ENCODE measurements at regions not wholly inside any gene's neighbourhood (a gene's known extent, or its start where the extent isn't known, plus 50 kb on each side); places are given as distances from the start of the nearest gene placed in this dataset.

DNA sequence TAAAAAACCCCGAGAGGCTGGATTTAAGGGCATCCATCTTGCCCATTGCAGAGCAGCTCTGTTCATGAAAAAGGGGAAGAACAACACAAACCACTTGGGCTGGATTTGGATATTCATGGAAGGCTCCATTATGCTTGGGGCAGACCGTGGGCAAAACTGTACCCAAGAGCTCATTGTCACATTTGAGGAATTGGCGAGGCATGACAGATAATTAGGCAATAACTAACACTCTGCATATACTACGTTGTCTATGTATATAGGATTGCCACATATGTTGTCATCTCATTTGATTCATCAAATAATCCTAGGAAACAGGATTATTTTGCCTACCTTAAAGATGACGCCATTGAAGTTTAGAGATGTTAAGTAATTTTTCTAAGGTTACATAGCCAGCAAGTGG, 255.4 kb downstream of the SMARCA2 start:
- in situ Hi-C loops (cut with HindIII; ENCODE audit: low pct_unique_long_range_greater_than_20kb, low sequenced_read_pairs) (no loop called here), intact Hi-C loops (cut with micrococcal nuclease; ENCODE audit: unreplicated experiment) (no loop called here)
- BruUV-seq (replicated peaks) = no TSS peak
- ChIA-PET CTCF (no interaction called here), POLR2A (no interaction called here)
- TF ChIP-seq, protein P1, sequence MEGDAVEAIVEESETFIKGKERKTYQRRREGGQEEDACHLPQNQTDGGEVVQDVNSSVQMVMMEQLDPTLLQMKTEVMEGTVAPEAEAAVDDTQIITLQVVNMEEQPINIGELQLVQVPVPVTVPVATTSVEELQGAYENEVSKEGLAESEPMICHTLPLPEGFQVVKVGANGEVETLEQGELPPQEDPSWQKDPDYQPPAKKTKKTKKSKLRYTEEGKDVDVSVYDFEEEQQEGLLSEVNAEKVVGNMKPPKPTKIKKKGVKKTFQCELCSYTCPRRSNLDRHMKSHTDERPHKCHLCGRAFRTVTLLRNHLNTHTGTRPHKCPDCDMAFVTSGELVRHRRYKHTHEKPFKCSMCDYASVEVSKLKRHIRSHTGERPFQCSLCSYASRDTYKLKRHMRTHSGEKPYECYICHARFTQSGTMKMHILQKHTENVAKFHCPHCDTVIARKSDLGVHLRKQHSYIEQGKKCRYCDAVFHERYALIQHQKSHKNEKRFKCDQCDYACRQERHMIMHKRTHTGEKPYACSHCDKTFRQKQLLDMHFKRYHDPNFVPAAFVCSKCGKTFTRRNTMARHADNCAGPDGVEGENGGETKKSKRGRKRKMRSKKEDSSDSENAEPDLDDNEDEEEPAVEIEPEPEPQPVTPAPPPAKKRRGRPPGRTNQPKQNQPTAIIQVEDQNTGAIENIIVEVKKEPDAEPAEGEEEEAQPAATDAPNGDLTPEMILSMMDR (IDR thresholded peaks at IDR 0.05) = no peak
- TF ChIP-seq POLR2AphosphoS5 (IDR thresholded peaks at IDR 0.05; ENCODE audit: low read depth, low read length) (no peak), TCF7L2 (IDR thresholded peaks at IDR 0.05; ENCODE audit: low read depth, low read length) (no peak), SIN3A (IDR thresholded peaks at IDR 0.05; ENCODE audit: borderline replicate concordance, insufficient read depth, low read depth, low read length) (no peak)
- TF ChIP-seq, protein P2, sequence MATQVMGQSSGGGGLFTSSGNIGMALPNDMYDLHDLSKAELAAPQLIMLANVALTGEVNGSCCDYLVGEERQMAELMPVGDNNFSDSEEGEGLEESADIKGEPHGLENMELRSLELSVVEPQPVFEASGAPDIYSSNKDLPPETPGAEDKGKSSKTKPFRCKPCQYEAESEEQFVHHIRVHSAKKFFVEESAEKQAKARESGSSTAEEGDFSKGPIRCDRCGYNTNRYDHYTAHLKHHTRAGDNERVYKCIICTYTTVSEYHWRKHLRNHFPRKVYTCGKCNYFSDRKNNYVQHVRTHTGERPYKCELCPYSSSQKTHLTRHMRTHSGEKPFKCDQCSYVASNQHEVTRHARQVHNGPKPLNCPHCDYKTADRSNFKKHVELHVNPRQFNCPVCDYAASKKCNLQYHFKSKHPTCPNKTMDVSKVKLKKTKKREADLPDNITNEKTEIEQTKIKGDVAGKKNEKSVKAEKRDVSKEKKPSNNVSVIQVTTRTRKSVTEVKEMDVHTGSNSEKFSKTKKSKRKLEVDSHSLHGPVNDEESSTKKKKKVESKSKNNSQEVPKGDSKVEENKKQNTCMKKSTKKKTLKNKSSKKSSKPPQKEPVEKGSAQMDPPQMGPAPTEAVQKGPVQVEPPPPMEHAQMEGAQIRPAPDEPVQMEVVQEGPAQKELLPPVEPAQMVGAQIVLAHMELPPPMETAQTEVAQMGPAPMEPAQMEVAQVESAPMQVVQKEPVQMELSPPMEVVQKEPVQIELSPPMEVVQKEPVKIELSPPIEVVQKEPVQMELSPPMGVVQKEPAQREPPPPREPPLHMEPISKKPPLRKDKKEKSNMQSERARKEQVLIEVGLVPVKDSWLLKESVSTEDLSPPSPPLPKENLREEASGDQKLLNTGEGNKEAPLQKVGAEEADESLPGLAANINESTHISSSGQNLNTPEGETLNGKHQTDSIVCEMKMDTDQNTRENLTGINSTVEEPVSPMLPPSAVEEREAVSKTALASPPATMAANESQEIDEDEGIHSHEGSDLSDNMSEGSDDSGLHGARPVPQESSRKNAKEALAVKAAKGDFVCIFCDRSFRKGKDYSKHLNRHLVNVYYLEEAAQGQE (IDR thresholded peaks at IDR 0.05; ENCODE audit: insufficient read depth in 1 of 2, low read depth in 2 of 2, low read length in 1 of 2) = no peak
- Histone ChIP-seq H3K27ac (ENCODE audit: low read length) (no peak overlapping the region), H3K9me3 (ENCODE audit: control insufficient read depth, insufficient read depth, low read depth, low read length) (no peaks in the 10 kb centered on the region), H3K36me3 (ENCODE audit: control insufficient read depth, insufficient read depth, low read length) (no peaks in the 10 kb centered on the region), H3K4me3 (ENCODE audit: low read depth in 2 of 2, low read length in 2 of 2) (no peak overlapping the region), H3K27me3 (ENCODE audit: control insufficient read depth, insufficient read depth, low read length) (no peaks in the 10 kb centered on the region), H3K4me1 (ENCODE audit: control insufficient read depth, insufficient read depth, low read length) (no peaks in the 10 kb centered on the region)
- DNase-seq (ENCODE audit: low read depth, low spot score) = no peak
- no peak for ATAC-seq

GRCh38 chr9:2271426-2271825, 256.3 kb downstream of the SMARCA2 start:
- TF ChIP-seq POLR2AphosphoS5 (IDR thresholded peaks at IDR 0.05; ENCODE audit: low read depth, low read length) = no peak
- TF ChIP-seq, protein P1 (IDR thresholded peaks at IDR 0.05) = no peak
- no peak for TF ChIP-seq SIN3A (IDR thresholded peaks at IDR 0.05; ENCODE audit: borderline replicate concordance, insufficient read depth, low read depth, low read length)
- TF ChIP-seq, protein P2 (IDR thresholded peaks at IDR 0.05; ENCODE audit: insufficient read depth in 1 of 2, low read depth in 2 of 2, low read length in 1 of 2) = no peak
- no peak for TF ChIP-seq TCF7L2 (IDR thresholded peaks at IDR 0.05; ENCODE audit: low read depth, low read length)
- in situ Hi-C loops (cut with HindIII; ENCODE audit: low pct_unique_long_range_greater_than_20kb, low sequenced_read_pairs) (no loop called here), intact Hi-C loops (cut with micrococcal nuclease; ENCODE audit: unreplicated experiment) (no loop called here)
- H3K27me3 ChIP-seq (ENCODE audit: control insufficient read depth, insufficient read depth, low read length) = no peaks in the 10 kb centered on the region
- ChIA-PET CTCF (no interaction called here), POLR2A (no interaction called here)
- no peaks in the 10 kb centered on the region for H3K4me1 ChIP-seq (ENCODE audit: control insufficient read depth, insufficient read depth, low read length)
- no peaks in the 10 kb centered on the region for H3K9me3 ChIP-seq (ENCODE audit: control insufficient read depth, insufficient read depth, low read depth, low read length)
- no peak overlapping the region for H3K4me3 ChIP-seq (ENCODE audit: low read depth in 2 of 2, low read length in 2 of 2)
- DNase-seq (ENCODE audit: low read depth, low spot score) (no peak), ATAC-seq (no peak)
- BruUV-seq (replicated peaks) = no TSS peak
- no peaks in the 10 kb centered on the region for H3K36me3 ChIP-seq (ENCODE audit: control insufficient read depth, insufficient read depth, low read length)
- no peak overlapping the region for H3K27ac ChIP-seq (ENCODE audit: low read length)

Data from Panc1 (cell line).